H1 (cell line): ENCODE measurements at regions not wholly inside any gene's neighbourhood (a gene's known extent, or its start where the extent isn't known, plus 50 kb on each side); places are given as distances from the start of the nearest gene placed in this dataset.

ENCODE experiments used
- CTCF ChIP-seq, 3 experiments: IDR thresholded peaks; 1 replicate in 2 of 3; 2 replicates in 1 of 3; pipeline versions ENCODE4 v1.5.1 to v1.6.1; 2011; ENCODE audit warnings: low read length in 3 of 3, mild to moderate bottlenecking in 3 of 3, inconsistent platforms in 2 of 3, low read depth in 1 of 3, moderate library complexity in 1 of 3; ENCODE audit not compliant: insufficient read depth in 1 of 3; ENCODE audit errors: control extremely low read depth in 1 of 3
- E2F6 ChIP-seq: IDR thresholded peaks from 2 replicates; pipeline ENCODE4 v1.6.1; 2012; ENCODE audit warnings: inconsistent platforms
- EGR1 ChIP-seq: IDR thresholded peaks from 2 replicates; pipeline ENCODE4 v1.6.1; 2011; ENCODE audit warnings: low read depth, low read length, borderline replicate concordance
- EZH2 ChIP-seq: fragments of 200-600 bp; sonication (generic); IDR thresholded peaks from 2 replicates; pipeline ENCODE4 v1.7.1; 2012; ENCODE audit warnings: low read depth, mild to moderate bottlenecking, moderate library complexity, low read length, inconsistent platforms; ENCODE audit not compliant: severe bottlenecking
- GTF2F1 ChIP-seq: IDR thresholded peaks from 2 replicates; pipeline ENCODE4 v1.6.1; 2012; ENCODE audit warnings: low read depth, low read length, improper control_type of control experiment, borderline replicate concordance
- HDAC2 ChIP-seq, 2 experiments: fragments of 300-600 bp in 1 of 2; sonication (generic) in 1 of 2; IDR thresholded peaks; 2 replicates each; pipeline ENCODE4 v1.6.1; 2011 to 2012; ENCODE audit warnings: low read depth in 2 of 2, low read length in 2 of 2, mild to moderate bottlenecking in 2 of 2, moderate library complexity in 2 of 2, borderline replicate concordance in 1 of 2, inconsistent platforms in 1 of 2
- JUN ChIP-seq: IDR thresholded peaks from 2 replicates; pipeline ENCODE4 v1.6.1; 2011; ENCODE audit warnings: low read depth, mild to moderate bottlenecking, improper control_type of control experiment, low read length
- MAX ChIP-seq: IDR thresholded peaks from 2 replicates; pipeline ENCODE4 v1.6.1; 2012; ENCODE audit warnings: inconsistent platforms
- POLR2A ChIP-seq, 2 experiments: IDR thresholded peaks; 1 replicate in 1 of 2; 2 replicates in 1 of 2; pipeline ENCODE4 v1.6.1; 2011; ENCODE audit warnings: low read depth in 2 of 2, low read length in 2 of 2, mild to moderate bottlenecking in 2 of 2; ENCODE audit errors: control extremely low read depth in 1 of 2
- RAD21 ChIP-seq, 2 experiments: IDR thresholded peaks in 1 of 2; conservative IDR thresholded peaks in 1 of 2; 2 replicates each; pipeline ENCODE4 v1.6.1; 2011; ENCODE audit warnings: low read depth in 2 of 2, low read length in 2 of 2, improper control_type of control experiment in 1 of 2, inconsistent platforms in 1 of 2, mild to moderate bottlenecking in 1 of 2, moderate library complexity in 1 of 2
- SIRT6 ChIP-seq: IDR thresholded peaks from one replicate; pipeline ENCODE4 v1.7.1; 2012; ENCODE audit warnings: low read length, inconsistent platforms
- TAF1 ChIP-seq: IDR thresholded peaks from 2 replicates; pipeline ENCODE4 v1.6.1; 2011; ENCODE audit warnings: mild to moderate bottlenecking, low read depth, low read length
- TAF7 ChIP-seq: optimal IDR thresholded peaks from 2 replicates; pipeline ENCODE3; 2011; ENCODE audit warnings: low read depth, mild to moderate bottlenecking, inconsistent platforms, low read length, moderate library complexity, borderline replicate concordance

GRCh38 chr1:68745451-68745850 is 248.6 kb upstream of the DEPDC1 start:
- TF ChIP-seq EGR1 (no peak), CTCF (IDR thresholded peaks at IDR 0.05; ENCODE audit: control extremely low read depth in 1 of 3, insufficient read depth in 1 of 3, low read depth in 1 of 3, low read length in 3 of 3) (no peak), GTF2F1 (no peak), EZH2 (no peak), TAF1 (no peak), RAD21 (IDR thresholded peaks at IDR 0.05 in 1 of 2, conservative IDR thresholded peaks at IDR 0.05 in 1 of 2; ENCODE audit: low read depth in 2 of 2, low read length in 2 of 2) (no peak), HDAC2 (IDR thresholded peaks at IDR 0.05; ENCODE audit: borderline replicate concordance in 1 of 2, low read depth in 2 of 2, low read length in 2 of 2) (no peak), TAF7 (no peak), JUN (no peak), MAX (no peak), E2F6 (no peak), SIRT6 (no peak), POLR2A (IDR thresholded peaks at IDR 0.05; ENCODE audit: control extremely low read depth in 1 of 2, low read depth in 2 of 2, low read length in 2 of 2) (no peak)
